Fibroblast of skin of scalp (primary cell): ENCODE measurements at regions not wholly inside any gene's neighbourhood (a gene's known extent, or its start where the extent isn't known, plus 50 kb on each side); places are given as distances from the start of the nearest gene placed in this dataset.

Source experiments
- DNase-seq: peaks from one replicate; pipeline ENCODE4 v3.0.0-alpha.2; 2013

- no peak for DNase-seq
These were observed 158.5 kb downstream of the CD83 start for GRCh38 chr6:14276071-14276470.

- DNase-seq, result peak; percentile 27
These were observed 159.3 kb downstream of the CD83 start for GRCh38 chr6:14276667-14277404.

- DNase-seq, result no peak
These were observed 159.9 kb downstream of the CD83 start for GRCh38 chr6:14277405-14277930.

GRCh38 chr6:14278006-14278405 is 160.4 kb downstream of the CD83 start:
- no peak for DNase-seq

- DNase-seq, result no peak
These were observed 160.9 kb downstream of the CD83 start for GRCh38 chr6:14278446-14278845.

- no peak for DNase-seq
These were observed 162.5 kb downstream of the CD83 start for GRCh38 chr6:14280006-14280510.

- DNase-seq, result no peak
These were observed 163.3 kb downstream of the CD83 start for GRCh38 chr6:14280766-14281293.

GRCh38 chr6:14281811-14282660 is 164.5 kb downstream of the CD83 start:
- DNase-seq, result no peak

- DNase-seq, result no peak
These were observed 165.4 kb downstream of the CD83 start for GRCh38 chr6:14282854-14283505.

- no peak for DNase-seq
These were observed 166.1 kb downstream of the CD83 start for GRCh38 chr6:14283600-14284235.

GRCh38 chr6:14284969-14285590 is 167.5 kb downstream of the CD83 start:
- DNase-seq, result no peak

GRCh38 chr6:14286144-14286543 is 168.6 kb downstream of the CD83 start:
- DNase-seq, result peak; percentile 98

- no peak for DNase-seq
These were observed 169.3 kb downstream of the CD83 start for GRCh38 chr6:14286634-14287428.

GRCh38 chr6:14287707-14288106 is 170.1 kb downstream of the CD83 start:
- DNase-seq, result no peak

- DNase-seq, result no peak
These were observed 171.3 kb downstream of the CD83 start for GRCh38 chr6:14288910-14289309.

- no peak for DNase-seq
These were observed 172.6 kb downstream of the CD83 start for GRCh38 chr6:14290041-14290771.

- DNase-seq, result no peak
These were observed 173.3 kb downstream of the CD83 start for GRCh38 chr6:14290772-14291330.

GRCh38 chr6:14291331-14291730 is 173.8 kb downstream of the CD83 start:
- DNase-seq, result no peak

- no peak for DNase-seq
These were observed 174.5 kb downstream of the CD83 start for GRCh38 chr6:14292119-14292518.
